Lung (tissue), 11 donors: ENCODE measurements at regions not wholly inside any gene's neighbourhood (a gene's known extent, or its start where the extent isn't known, plus 50 kb on each side); places are given as distances from the start of the nearest gene placed in this dataset.
A peak's percentile ranks its signal among the peaks of the same experiment; 100 is the strongest.

ENCODE experiments used
- ATAC-seq: fragments of 200-7000 bp; cut with Tn5 transposase; one replicate; pipeline ENCODE4 v1.9.1; 2020; ENCODE audit warnings: moderate number of reproducible peaks; ENCODE audit not compliant: insufficient read depth, low FRiP score
- DNase-seq, 3 donors: peaks; one replicate each; pipeline ENCODE4 v3.0.0-alpha.2; 2013 to 2017
- H3K27ac ChIP-seq, 2 donors: one replicate each; pipeline ENCODE4 v1.5.1; 2013; ENCODE audit warnings: mild to moderate bottlenecking in 2 of 2, moderate library complexity in 2 of 2, control low read depth in 1 of 2, inconsistent platforms in 1 of 2, low read depth in 1 of 2, low read length in 1 of 2
- H3K27me3 ChIP-seq, 3 donors: one replicate each; pipeline ENCODE4 v1.5.1; 2013; ENCODE audit warnings: low read length in 2 of 3; ENCODE audit not compliant: control insufficient read depth in 3 of 3, insufficient read depth in 3 of 3
- H3K36me3 ChIP-seq, 4 donors: one replicate each; pipeline ENCODE4 v1.5.1; 2013; ENCODE audit warnings: low read length in 4 of 4, mild to moderate bottlenecking in 1 of 4, moderate library complexity in 1 of 4; ENCODE audit not compliant: control insufficient read depth in 4 of 4, insufficient read depth in 4 of 4
- H3K4me1 ChIP-seq, 5 donors: one replicate each; pipeline ENCODE4 v1.5.1; 2013; ENCODE audit warnings: low read length in 5 of 5, mild to moderate bottlenecking in 2 of 5, moderate library complexity in 1 of 5; ENCODE audit not compliant: control insufficient read depth in 5 of 5, insufficient read depth in 5 of 5
- H3K4me3 ChIP-seq: one replicate; pipeline ENCODE4 v1.5.1; 2013; ENCODE audit warnings: mild to moderate bottlenecking, control low read depth, moderate library complexity
- H3K9ac ChIP-seq, 2 donors: one replicate each; pipeline ENCODE4 v1.5.1; 2013; ENCODE audit warnings: low read length in 2 of 2, control low read depth in 1 of 2; ENCODE audit not compliant: insufficient read depth in 1 of 2
- H3K9me3 ChIP-seq, 4 donors: one replicate each; pipeline ENCODE4 v1.5.1; 2013; ENCODE audit warnings: low read length in 3 of 4, mild to moderate bottlenecking in 1 of 4, moderate library complexity in 1 of 4; ENCODE audit not compliant: control insufficient read depth in 4 of 4, insufficient read depth in 3 of 4
- WGBS, 2 donors: extraction: QIAGEN DNeasy Blood & Tissue Kit; methylation state at CpG; one replicate each; pipeline ENCODE4 v1.1.7; 2013; 5-methylcytosine and 5-hydroxymethylcytosine counted together
- TF ChIP-seq, protein P1 (sequence below): IDR thresholded peaks from 2 replicates; pipeline ENCODE4 v1.5.1; 2012; ENCODE audit warnings: mild to moderate bottlenecking; ENCODE audit errors: control extremely low read depth, extremely low read depth
- donor health status: control.
- donor health status: control.
- donor health status: Bipolar disorder and iron deficiency.
- donor health status: healthy.
- donor health status: DM: yes; HTN: yes; CAD: no.

DNA sequence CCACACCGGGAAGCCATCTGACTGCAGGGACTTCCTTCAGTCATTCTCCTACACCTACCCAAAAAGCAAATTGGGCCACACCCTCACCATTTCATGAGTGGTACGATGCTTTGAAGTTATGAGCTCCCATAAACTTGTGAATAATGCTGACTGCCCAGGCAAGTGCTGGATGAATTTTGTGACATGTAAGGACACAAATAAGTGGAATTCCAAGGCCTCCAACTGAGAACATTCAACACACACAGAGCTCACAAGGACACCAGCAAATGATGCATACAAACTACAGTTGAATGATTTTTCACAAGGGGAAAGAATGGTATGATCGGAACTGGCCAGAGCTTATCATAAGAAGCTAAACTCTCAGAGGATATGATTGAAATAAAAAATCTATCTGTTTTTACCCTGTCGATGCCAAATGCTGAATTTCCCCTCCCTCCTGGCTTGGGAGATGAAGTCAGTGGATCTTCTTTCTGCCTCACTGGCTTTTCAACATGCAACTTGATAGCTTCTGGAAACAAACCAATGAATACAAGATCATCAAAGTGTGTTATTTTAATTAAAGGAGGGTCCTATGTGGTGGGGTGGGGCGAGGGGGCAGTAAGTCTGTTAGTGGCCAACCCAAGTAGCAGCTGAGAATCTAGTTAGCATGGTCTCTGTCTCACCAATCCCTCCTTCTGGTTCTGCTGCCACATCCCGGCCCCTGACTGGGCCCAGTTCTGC lies 123.8 kb downstream of the WT1 start:
- ATAC-seq = no peak

DNA sequence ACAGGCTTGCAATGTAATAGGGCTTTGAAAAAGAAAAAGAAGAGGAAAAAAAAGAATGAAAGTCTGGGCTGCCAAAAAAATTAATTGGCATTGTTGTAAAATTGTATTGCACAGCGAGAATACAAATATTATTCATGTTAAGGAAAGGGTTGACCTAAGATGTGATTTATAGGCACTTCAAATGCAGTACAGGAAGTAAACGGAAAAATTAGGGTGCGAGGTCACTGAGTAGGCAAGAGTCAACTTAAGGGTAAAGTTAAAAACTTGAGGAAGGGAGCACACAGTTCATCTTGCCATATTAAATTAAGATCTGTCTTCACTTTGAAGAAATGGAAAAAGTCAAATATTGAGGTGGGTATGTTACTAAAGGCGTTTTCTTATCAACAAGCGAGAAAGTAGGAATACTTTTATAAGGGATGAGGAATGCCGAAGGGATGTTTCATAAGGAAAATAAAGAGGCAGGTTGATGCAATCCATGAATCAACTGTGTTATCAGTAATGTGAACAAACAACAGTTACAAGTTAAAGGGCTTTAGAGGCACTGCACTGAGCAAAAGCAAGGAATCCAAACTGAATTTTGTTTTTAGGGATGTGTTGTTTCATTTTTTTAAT lies 123.0 kb downstream of the WT1 start:
- Histone ChIP-seq H3K9me3 (no peaks in the 10 kb centered on the region), H3K36me3 (no peaks in the 10 kb centered on the region), H3K27me3 (no peaks in the 10 kb centered on the region), H3K4me1 (peaks cover 0 to 6% (median 0%) of the 10 kb centered on the region in 5 donors), H3K27ac (no peak overlapping the region), H3K9ac (no peak overlapping the region), H3K4me3 (no peak overlapping the region)
- ATAC-seq (no peak), DNase-seq (no peak)
- 38 to 50% methylated on average over 6 of the region's 6 CpGs for WGBS, 2 donors
- TF ChIP-seq, protein P1, sequence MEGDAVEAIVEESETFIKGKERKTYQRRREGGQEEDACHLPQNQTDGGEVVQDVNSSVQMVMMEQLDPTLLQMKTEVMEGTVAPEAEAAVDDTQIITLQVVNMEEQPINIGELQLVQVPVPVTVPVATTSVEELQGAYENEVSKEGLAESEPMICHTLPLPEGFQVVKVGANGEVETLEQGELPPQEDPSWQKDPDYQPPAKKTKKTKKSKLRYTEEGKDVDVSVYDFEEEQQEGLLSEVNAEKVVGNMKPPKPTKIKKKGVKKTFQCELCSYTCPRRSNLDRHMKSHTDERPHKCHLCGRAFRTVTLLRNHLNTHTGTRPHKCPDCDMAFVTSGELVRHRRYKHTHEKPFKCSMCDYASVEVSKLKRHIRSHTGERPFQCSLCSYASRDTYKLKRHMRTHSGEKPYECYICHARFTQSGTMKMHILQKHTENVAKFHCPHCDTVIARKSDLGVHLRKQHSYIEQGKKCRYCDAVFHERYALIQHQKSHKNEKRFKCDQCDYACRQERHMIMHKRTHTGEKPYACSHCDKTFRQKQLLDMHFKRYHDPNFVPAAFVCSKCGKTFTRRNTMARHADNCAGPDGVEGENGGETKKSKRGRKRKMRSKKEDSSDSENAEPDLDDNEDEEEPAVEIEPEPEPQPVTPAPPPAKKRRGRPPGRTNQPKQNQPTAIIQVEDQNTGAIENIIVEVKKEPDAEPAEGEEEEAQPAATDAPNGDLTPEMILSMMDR = no peak

More for the DNA sequence above, 123.8 kb downstream of the WT1 start:
- TF ChIP-seq, protein P1 = no peak
- no peaks in the 10 kb centered on the region for H3K27me3 ChIP-seq
- H3K4me1 ChIP-seq = peaks cover 0 to 6% (median 0%) of the 10 kb centered on the region in 5 donors
- no peak overlapping the region for H3K27ac ChIP-seq
- DNase-seq = no peak
- no peak overlapping the region for H3K4me3 ChIP-seq
- no peak overlapping the region for H3K9ac ChIP-seq
- H3K9me3 ChIP-seq = no peaks in the 10 kb centered on the region
- WGBS, 2 donors = 76 to 83% methylated on average over 6 of the region's 6 CpGs
- H3K36me3 ChIP-seq = no peaks in the 10 kb centered on the region

DNA sequence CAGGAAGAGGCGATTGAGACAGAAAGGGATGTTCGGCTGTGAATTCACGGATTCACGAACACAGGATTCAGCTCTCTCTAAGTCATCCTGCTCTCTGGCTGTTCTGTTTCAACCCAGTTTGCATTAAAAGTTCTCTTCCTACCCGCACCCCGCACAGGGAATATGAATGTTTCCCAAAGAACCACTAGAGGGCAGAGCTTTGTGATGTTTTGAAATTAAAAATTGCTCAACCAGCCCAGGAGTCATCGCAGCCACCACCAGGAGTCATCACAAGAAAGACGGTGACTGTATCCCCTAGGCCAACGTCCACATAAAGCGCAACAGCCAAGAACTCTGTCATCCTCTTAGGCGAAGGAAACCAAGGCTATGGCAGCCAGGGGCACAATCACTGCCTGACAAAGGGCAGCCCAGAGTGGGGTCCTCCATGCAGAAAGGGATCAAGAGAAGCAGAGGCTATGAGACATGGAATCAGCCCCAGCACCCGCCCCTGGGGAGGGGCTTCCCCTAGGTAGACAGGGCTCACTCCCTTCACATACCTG lies 122.4 kb downstream of the WT1 start:
- H3K9me3 ChIP-seq = peaks cover 0 to 1% (median 0%) of the 10 kb centered on the region in 4 donors
- TF ChIP-seq, protein P1 = peak; percentile 2
- peak; percentile 33 to 68 (median 61) for DNase-seq

More for the DNA sequence above, 122.4 kb downstream of the WT1 start:
- no peaks in the 10 kb centered on the region for H3K36me3 ChIP-seq
- H3K27ac ChIP-seq = no peak overlapping the region
- H3K4me1 ChIP-seq = peaks cover 0 to 6% (median 0%) of the 10 kb centered on the region in 5 donors
- no peak overlapping the region for H3K9ac ChIP-seq
- WGBS, 2 donors = 39 to 47% methylated on average over 12 of the region's 12 CpGs
- peak; percentile 59 for ATAC-seq
- H3K27me3 ChIP-seq = no peaks in the 10 kb centered on the region
- no peak overlapping the region for H3K4me3 ChIP-seq
